AG04449 (cell line): ENCODE measurements at regions not wholly inside any gene's neighbourhood (a gene's known extent, or its start where the extent isn't known, plus 50 kb on each side); places are given as distances from the start of the nearest gene placed in this dataset.

Experiments
- CTCF ChIA-PET: fragments of 350-600 bp; formaldehyde crosslinking; extraction: SDS; loops from one replicate; lab custom pipeline; 2021; ENCODE audit warnings: antibody characterized with exemption; lab: Yijun Ruan, JAX
- POLR2A ChIA-PET: fragments of 400-600, 350-600 bp; formaldehyde crosslinking; extraction: SDS; loops from one replicate; lab custom pipeline; 2020; ENCODE audit warnings: antibody characterized with exemption, inconsistent platforms; lab: Yijun Ruan, JAX
- DNase-seq: peaks from one replicate; pipeline ENCODE4 v3.0.0-alpha.2; 2010; ENCODE audit warnings: low read depth, low spot score
- H3K4me3 ChIP-seq: 2 replicates; pipeline ENCODE4 v1.5.1; 2011; ENCODE audit warnings: low read depth, mild to moderate bottlenecking, control low read depth, low read length
- CTCF ChIP-seq: IDR thresholded peaks from one replicate; pipeline ENCODE4 v1.5.1; 2011; ENCODE audit warnings: mild to moderate bottlenecking, moderate library complexity, low read length, control low read depth, inconsistent platforms; ENCODE audit not compliant: insufficient read depth; ENCODE audit errors: missing control alignments

GRCh38 chr13:103537616-103538015, 471.4 kb upstream of the SLC10A2 start:
- no peak overlapping the region for H3K4me3 ChIP-seq
- no peak for DNase-seq
- ChIA-PET CTCF (no interaction called here), POLR2A (no interaction called here)
- no peak for TF ChIP-seq CTCF

- no peak for TF ChIP-seq CTCF
- H3K4me3 ChIP-seq, result no peak overlapping the region
- POLR2A ChIA-PET, result no interaction called here
- CTCF ChIA-PET, result no interaction called here
- DNase-seq, result no peak
Observed at GRCh38 chr13:103531278-103531677, 465.1 kb upstream of the SLC10A2 start.

GRCh38 chr13:103528437-103528836, 462.2 kb upstream of the SLC10A2 start:
- no peak for TF ChIP-seq CTCF
- POLR2A ChIA-PET, result no interaction called here
- DNase-seq, result no peak
- no peak overlapping the region for H3K4me3 ChIP-seq
- CTCF ChIA-PET, result no interaction called here

GRCh38 chr13:103525530-103525929, 459.3 kb upstream of the SLC10A2 start:
- no peak overlapping the region for H3K4me3 ChIP-seq
- TF ChIP-seq CTCF, result no peak
- DNase-seq, result no peak
- CTCF ChIA-PET, result no interaction called here
- POLR2A ChIA-PET, result no interaction called here

- H3K4me3 ChIP-seq, result no peak overlapping the region
- ChIA-PET CTCF (no interaction called here), POLR2A (no interaction called here)
- no peak for DNase-seq
- TF ChIP-seq CTCF, result no peak
Observed at GRCh38 chr13:103523858-103524257, 457.6 kb upstream of the SLC10A2 start.

- POLR2A ChIA-PET, result no interaction called here
- no peak for TF ChIP-seq CTCF
- DNase-seq, result no peak
- CTCF ChIA-PET, result no interaction called here
- H3K4me3 ChIP-seq, result no peak overlapping the region
Observed at GRCh38 chr13:103521532-103521931, 455.3 kb upstream of the SLC10A2 start.
